Astrocyte (in vitro differentiated cells and primary cell): ENCODE measurements at regions not wholly inside any gene's neighbourhood (a gene's known extent, or its start where the extent isn't known, plus 50 kb on each side); places are given as distances from the start of the nearest gene placed in this dataset.

Source experiments
- DNase-seq: peaks from one replicate; pipeline ENCODE4 v3.0.0-alpha.2; 2010; ENCODE audit warnings: low read depth
- FAIRE-seq: peaks from 2 replicates; lab custom pipeline; 2011; peaks lifted over from hg19 to GRCh38; lab: Jason Lieb, UNC
- H2AFZ ChIP-seq: 2 replicates; pipeline ENCODE4 v1.6.0; 2012; ENCODE audit warnings: low read depth, low read length, inconsistent platforms
- H3K27ac ChIP-seq: 2 replicates; pipeline ENCODE4 v1.5.1; 2011; ENCODE audit warnings: low read depth, low read length, inconsistent platforms
- H3K27me3 ChIP-seq: 2 replicates; pipeline ENCODE4 v1.6.0; 2011; ENCODE audit warnings: low read length, inconsistent platforms; ENCODE audit not compliant: insufficient read depth
- H3K36me3 ChIP-seq: 2 replicates; pipeline ENCODE4 v1.5.1; 2011; ENCODE audit warnings: low read length, inconsistent platforms; ENCODE audit not compliant: insufficient read depth
- H3K4me1 ChIP-seq: 2 replicates; pipeline ENCODE4 v1.5.1; 2011; ENCODE audit warnings: low read length, inconsistent platforms; ENCODE audit not compliant: insufficient read depth
- H3K4me2 ChIP-seq: 2 replicates; pipeline ENCODE4 v1.6.0; 2012; ENCODE audit warnings: low read length, inconsistent platforms
- H3K4me3 ChIP-seq: 2 replicates; pipeline ENCODE4 v1.5.1; 2011; ENCODE audit warnings: low read depth, mild to moderate bottlenecking, low read length, inconsistent platforms; ENCODE audit not compliant: insufficient read depth
- H3K79me2 ChIP-seq: 2 replicates; pipeline ENCODE4 v1.6.0; 2012; ENCODE audit warnings: mild to moderate bottlenecking, low read length, inconsistent platforms; ENCODE audit not compliant: insufficient read depth
- H3K9ac ChIP-seq: 2 replicates; pipeline ENCODE4 v1.6.0; 2012; ENCODE audit warnings: mild to moderate bottlenecking, low read length, inconsistent platforms
- H3K9me3 ChIP-seq: 2 replicates; pipeline ENCODE4 v1.5.1; 2012; ENCODE audit warnings: low read depth, mild to moderate bottlenecking, low read length, inconsistent platforms; ENCODE audit not compliant: insufficient read depth
- H4K20me1 ChIP-seq: 2 replicates; pipeline ENCODE4 v1.6.0; 2012; ENCODE audit warnings: low read length, inconsistent platforms; ENCODE audit not compliant: insufficient read depth
- H3K27ac Mint-ChIP-seq: one replicate; pipeline ENCODE4 v1.8.0; 2021; ENCODE audit warnings: mild to moderate bottlenecking, mixed read lengths; ENCODE audit not compliant: unreplicated experiment
- H3K27me3 Mint-ChIP-seq: one replicate; pipeline ENCODE4 v1.8.0; 2021; ENCODE audit warnings: low read depth, mixed read lengths; ENCODE audit not compliant: unreplicated experiment
- H3K36me3 Mint-ChIP-seq: one replicate; pipeline ENCODE4 v1.8.0; 2021; ENCODE audit warnings: low read depth, mixed read lengths; ENCODE audit not compliant: unreplicated experiment
- H3K4me1 Mint-ChIP-seq: one replicate; pipeline ENCODE4 v1.8.0; 2021; ENCODE audit warnings: low read depth, mixed read lengths; ENCODE audit not compliant: unreplicated experiment
- H3K4me3 Mint-ChIP-seq: one replicate; pipeline ENCODE4 v1.8.0; 2021; ENCODE audit warnings: mild to moderate bottlenecking, moderate library complexity, mixed read lengths; ENCODE audit not compliant: unreplicated experiment
- H3K9me3 Mint-ChIP-seq: one replicate; pipeline ENCODE4 v1.8.0; 2021; ENCODE audit warnings: mild to moderate bottlenecking, mixed read lengths; ENCODE audit not compliant: unreplicated experiment
- EZH2 ChIP-seq: IDR thresholded peaks from 2 replicates; pipeline ENCODE4 v1.6.1; 2012; ENCODE audit warnings: mild to moderate bottlenecking, low read length, inconsistent platforms; ENCODE audit not compliant: insufficient read depth
- TF ChIP-seq, protein P1 (sequence below): IDR thresholded peaks from 2 replicates; pipeline ENCODE4 v1.5.1; 2011; ENCODE audit warnings: low read depth, mild to moderate bottlenecking, inconsistent platforms, low read length, moderate library complexity; ENCODE audit not compliant: insufficient read depth

DNA sequence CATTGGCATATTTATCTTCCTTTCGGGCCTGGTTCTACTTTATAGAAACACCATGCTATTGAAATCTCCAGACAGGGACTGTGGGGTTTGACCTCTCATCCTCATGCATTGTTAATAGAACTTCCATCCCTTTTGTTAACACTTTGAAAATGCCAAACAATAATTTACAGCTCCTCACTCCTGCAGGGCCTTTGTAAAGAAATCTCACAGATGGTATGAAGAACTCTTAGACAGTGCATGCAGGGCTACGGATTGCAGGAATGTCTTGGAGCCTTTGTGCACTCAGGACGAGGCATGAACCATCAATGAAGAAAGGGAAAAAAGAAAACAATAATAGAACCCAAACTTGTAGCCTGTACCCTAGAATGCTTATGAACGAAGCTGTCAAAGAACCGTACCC lies 92.8 kb upstream of the TMEM47 start:
- DNase-seq (no peak), FAIRE-seq (peak; percentile 37)
- Mint-ChIP-seq H3K36me3 (no peaks in the 10 kb centered on the region), H3K27me3 (no peaks in the 10 kb centered on the region), H3K4me1 (no peaks in the 10 kb centered on the region), H3K9me3 (no peaks in the 10 kb centered on the region), H3K27ac (no peak overlapping the region), H3K4me3 (no peak overlapping the region)
- H3K27me3 ChIP-seq, result no peaks in the 10 kb centered on the region
- no peak overlapping the region for H2AFZ ChIP-seq
- no peaks in the 10 kb centered on the region for H4K20me1 ChIP-seq
- no peak overlapping the region for H3K9ac ChIP-seq
- H3K9me3 ChIP-seq, result no peaks in the 10 kb centered on the region
- no peak overlapping the region for H3K4me3 ChIP-seq
- H3K27ac ChIP-seq, result no peak overlapping the region
- TF ChIP-seq EZH2, result no peak
- TF ChIP-seq, protein P1, sequence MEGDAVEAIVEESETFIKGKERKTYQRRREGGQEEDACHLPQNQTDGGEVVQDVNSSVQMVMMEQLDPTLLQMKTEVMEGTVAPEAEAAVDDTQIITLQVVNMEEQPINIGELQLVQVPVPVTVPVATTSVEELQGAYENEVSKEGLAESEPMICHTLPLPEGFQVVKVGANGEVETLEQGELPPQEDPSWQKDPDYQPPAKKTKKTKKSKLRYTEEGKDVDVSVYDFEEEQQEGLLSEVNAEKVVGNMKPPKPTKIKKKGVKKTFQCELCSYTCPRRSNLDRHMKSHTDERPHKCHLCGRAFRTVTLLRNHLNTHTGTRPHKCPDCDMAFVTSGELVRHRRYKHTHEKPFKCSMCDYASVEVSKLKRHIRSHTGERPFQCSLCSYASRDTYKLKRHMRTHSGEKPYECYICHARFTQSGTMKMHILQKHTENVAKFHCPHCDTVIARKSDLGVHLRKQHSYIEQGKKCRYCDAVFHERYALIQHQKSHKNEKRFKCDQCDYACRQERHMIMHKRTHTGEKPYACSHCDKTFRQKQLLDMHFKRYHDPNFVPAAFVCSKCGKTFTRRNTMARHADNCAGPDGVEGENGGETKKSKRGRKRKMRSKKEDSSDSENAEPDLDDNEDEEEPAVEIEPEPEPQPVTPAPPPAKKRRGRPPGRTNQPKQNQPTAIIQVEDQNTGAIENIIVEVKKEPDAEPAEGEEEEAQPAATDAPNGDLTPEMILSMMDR, result no peak
- H3K4me1 ChIP-seq, result no peaks in the 10 kb centered on the region
- H3K36me3 ChIP-seq, result no peaks in the 10 kb centered on the region
- H3K4me2 ChIP-seq, result no peak overlapping the region
- H3K79me2 ChIP-seq, result no peaks in the 10 kb centered on the region

DNA sequence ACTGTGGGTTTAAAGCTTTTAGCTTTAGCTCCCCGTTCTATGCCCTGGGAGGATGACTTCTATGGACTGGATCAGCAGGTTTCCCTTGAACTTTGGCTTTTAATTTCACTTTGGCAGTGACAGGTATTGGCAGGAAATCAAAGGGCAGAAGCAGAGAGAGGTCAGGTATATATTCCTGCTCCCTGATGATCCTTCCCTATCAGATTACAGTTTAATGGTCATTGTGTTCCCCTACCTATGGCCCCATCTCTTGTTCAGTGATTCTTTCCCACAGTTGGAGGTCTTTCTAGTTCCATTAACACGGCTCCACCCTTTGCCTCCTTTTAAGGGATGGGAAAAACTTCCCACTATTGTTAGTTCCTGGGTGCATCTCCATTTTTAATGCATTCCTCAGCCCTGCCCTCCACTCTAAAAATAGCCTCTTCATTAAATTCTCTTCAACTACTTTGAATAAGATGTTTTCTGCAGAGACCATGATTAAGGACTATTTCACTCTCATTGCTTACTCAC lies 107.8 kb upstream of the TMEM47 start:
- Mint-ChIP-seq H3K9me3 (no peaks in the 10 kb centered on the region), H3K27me3 (no peaks in the 10 kb centered on the region), H3K27ac (no peak overlapping the region), H3K4me1 (no peaks in the 10 kb centered on the region), H3K36me3 (no peaks in the 10 kb centered on the region), H3K4me3 (no peak overlapping the region)
- H3K79me2 ChIP-seq, result no peaks in the 10 kb centered on the region
- H3K36me3 ChIP-seq, result no peaks in the 10 kb centered on the region
- H3K27ac ChIP-seq, result no peak overlapping the region
- DNase-seq, result peak; percentile 31
- H3K9me3 ChIP-seq, result no peaks in the 10 kb centered on the region
- H3K9ac ChIP-seq, result no peak overlapping the region
- H3K4me1 ChIP-seq, result no peaks in the 10 kb centered on the region
- no peaks in the 10 kb centered on the region for H3K27me3 ChIP-seq
- TF ChIP-seq EZH2, result no peak
- TF ChIP-seq, protein P1, result no peak
- H4K20me1 ChIP-seq, result no peaks in the 10 kb centered on the region
- no peak overlapping the region for H3K4me2 ChIP-seq
- no peak overlapping the region for H2AFZ ChIP-seq
- H3K4me3 ChIP-seq, result no peak overlapping the region
- no peak for FAIRE-seq

DNA sequence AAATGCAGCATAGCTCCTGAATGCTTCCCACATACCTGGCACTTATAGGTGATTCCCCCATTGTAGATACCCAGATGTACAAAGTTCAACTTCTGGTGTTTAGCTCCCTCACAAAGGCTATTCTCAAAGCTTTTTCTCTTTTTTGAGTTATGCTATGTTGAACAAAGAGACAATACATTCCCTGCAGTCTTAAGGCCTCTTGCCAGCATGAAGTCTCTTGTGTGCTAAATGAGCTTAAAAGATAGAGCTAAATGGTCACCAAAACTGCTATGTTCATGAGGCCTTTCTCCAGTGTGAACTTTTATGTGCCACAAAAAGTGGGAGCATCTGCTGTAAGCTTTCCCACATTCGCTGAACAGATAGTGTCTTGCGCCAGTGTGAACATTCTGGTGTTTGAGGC lies 111.2 kb upstream of the TMEM47 start:
- no peaks in the 10 kb centered on the region for H4K20me1 ChIP-seq
- H3K27ac ChIP-seq, result no peak overlapping the region
- FAIRE-seq, result peak; percentile 49
- no peak overlapping the region for H3K27ac Mint-ChIP-seq
- H3K4me1 Mint-ChIP-seq, result peaks cover 2% of the 10 kb centered on the region
- H3K4me3 ChIP-seq, result no peak overlapping the region
- H3K4me3 Mint-ChIP-seq, result no peak overlapping the region
- TF ChIP-seq, protein P1, result no peak
- TF ChIP-seq EZH2, result no peak
- no peaks in the 10 kb centered on the region for H3K27me3 Mint-ChIP-seq
- no peaks in the 10 kb centered on the region for H3K4me1 ChIP-seq
- no peak overlapping the region for H3K4me2 ChIP-seq
- no peaks in the 10 kb centered on the region for H3K9me3 Mint-ChIP-seq
- H3K9ac ChIP-seq, result no peak overlapping the region
- no peaks in the 10 kb centered on the region for H3K36me3 Mint-ChIP-seq
- DNase-seq, result no peak
- no peaks in the 10 kb centered on the region for H3K27me3 ChIP-seq
- H3K9me3 ChIP-seq, result no peaks in the 10 kb centered on the region
- no peaks in the 10 kb centered on the region for H3K79me2 ChIP-seq
- H2AFZ ChIP-seq, result no peak overlapping the region
- no peaks in the 10 kb centered on the region for H3K36me3 ChIP-seq
